Tongue (tissue), 1 donor: ENCODE measurements at regions not wholly inside any gene's neighbourhood (a gene's known extent, or its start where the extent isn't known, plus 50 kb on each side); places are given as distances from the start of the nearest gene placed in this dataset.
A peak's percentile ranks its signal among the peaks of the same experiment; 100 is the strongest.
"Not testable (repeated sequence)": the region's sequence is repeated elsewhere in the genome, so short reads cannot be mapped to it uniquely, and the experiment has no call there.

Source experiments
- DNase-seq: peaks from one replicate; pipeline ENCODE4 v3.0.0-alpha.2; 2015

- no peak for DNase-seq
These were observed 80.4 kb upstream of the MEF2A start for GRCh38 chr15:99485153-99485961.

- DNase-seq, result no peak
These were observed 79.8 kb upstream of the MEF2A start for GRCh38 chr15:99485992-99486370.

- DNase-seq, result peak; percentile 96
These were observed 79.1 kb upstream of the MEF2A start for GRCh38 chr15:99486371-99487336.

GRCh38 chr15:99487337-99487730 is 78.5 kb upstream of the MEF2A start:
- DNase-seq, result no peak

- DNase-seq, result no peak
These were observed 73.5 kb upstream of the MEF2A start for GRCh38 chr15:99492275-99492674.

- no peak for DNase-seq
These were observed 73.1 kb upstream of the MEF2A start for GRCh38 chr15:99492716-99493115.

DNA sequence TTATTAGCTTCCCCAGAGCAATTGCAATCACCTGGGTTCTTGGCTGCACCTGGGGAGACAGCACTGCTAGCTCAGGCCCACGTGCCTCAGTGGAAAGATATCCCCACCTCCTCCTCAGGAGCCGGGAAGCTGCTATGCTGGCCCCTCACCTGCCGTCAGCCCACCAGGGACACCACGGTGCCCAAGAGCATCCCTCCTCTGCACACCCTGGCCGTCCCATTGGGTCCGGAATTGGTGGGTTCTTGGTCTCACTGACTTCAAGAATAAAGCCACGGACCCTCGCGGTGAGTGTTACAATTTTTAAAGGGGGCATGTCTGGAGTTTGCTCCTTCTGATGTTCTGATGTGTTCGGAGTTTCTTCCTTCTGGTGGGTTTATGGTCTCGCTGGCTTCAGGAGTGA is 72.3 kb upstream of the MEF2A start:
- no peak for DNase-seq

GRCh38 chr15:99494536-99495233 is 71.1 kb upstream of the MEF2A start:
- not testable (repeated sequence) for DNase-seq

DNA sequence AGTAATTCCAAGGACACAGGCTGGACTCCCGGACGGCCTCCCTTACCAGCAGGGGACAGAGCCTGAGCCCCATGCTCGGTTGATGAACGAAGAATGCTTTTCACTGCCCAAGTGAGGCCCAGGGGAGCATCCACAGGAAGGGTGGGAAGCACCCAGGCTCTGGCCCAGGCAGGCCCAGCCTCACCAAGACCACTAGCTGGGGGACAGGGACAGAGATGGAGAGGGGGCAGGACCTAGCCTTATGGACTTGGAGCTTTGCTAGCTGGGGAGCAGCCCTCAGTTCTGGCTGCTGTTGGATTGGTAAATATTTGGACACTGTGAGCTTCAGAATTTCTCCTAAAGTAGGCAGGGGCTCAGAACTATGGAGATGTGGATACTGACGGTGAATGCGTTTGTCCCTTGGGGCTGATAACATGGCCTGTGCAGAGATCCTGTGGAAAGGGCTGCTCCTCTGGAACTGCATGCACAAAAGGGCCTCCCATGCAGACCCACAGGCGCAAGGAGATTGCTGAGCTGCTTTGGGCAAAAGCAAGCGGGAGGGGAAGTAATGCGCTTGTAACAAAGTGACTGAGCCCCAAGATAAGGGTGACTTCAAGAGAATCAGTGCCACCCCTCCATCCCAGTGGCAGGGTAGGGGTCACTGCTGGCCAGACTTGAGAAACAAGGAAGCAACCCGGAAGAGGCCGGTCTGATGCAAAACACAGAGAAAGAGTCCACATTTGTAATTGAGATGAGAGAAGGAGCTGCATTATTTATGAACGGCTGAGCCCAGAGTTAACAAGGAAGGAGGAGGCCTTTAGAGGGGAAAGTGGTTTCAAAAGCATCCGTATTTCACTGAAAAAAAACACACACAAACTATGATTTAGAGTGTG is 70.1 kb upstream of the MEF2A start:
- peak; percentile 27 for DNase-seq

DNA sequence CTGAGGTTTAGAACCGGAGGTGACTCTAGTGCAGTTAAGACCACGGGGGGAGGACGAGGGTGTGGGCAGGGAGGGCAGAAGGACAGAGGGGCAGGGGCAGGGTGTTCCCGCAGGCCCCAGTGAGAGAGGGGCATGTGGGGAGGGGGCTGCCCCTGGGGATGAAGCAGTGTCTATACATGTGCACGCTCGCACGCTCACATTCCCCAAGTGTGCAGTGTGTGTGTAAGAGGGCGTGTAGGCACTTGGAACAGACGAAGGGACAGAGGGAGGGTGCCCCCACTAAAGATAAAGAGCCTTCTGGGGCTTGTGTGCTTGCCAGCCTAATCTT is 69.5 kb upstream of the MEF2A start:
- no peak for DNase-seq

DNA sequence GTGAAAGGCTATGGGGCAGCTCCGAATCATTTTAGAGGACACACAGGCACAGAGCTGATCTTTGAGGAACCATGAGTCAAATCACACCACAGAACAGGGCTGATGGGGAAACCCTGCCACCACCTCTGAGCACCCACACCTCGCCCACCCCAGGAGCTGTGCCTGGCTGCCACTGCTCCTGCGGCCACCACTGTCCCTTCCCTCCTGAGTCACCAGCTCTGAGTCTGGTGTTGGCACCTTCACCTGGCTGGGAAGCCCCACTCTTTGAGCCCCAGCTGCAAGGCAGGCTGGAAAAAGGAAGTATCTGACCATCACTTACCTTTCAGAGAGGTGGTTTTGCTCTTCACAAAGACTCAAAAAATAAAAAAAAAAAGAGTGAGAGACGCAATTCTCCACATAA is 63.6 kb upstream of the MEF2A start:
- DNase-seq, result no peak

DNA sequence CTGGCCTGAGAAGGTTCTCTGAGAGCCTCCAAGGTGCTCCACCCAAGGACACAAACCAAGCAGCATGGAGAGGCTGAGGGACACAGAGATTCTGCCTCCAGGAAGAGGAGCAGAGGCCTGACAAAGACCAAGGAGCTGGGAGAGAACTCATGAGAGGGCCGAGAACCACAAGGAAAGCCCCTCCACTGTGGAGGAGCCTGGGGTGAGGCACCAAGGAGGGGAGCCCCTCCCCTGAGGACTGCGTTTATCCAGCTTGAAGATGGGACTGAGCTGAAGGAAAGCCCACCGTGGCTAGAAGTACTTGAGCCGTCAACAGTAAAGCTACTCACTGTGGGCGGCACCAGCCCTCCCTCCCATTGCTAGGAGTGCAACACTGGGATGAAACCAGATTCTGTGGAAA is 63.1 kb upstream of the MEF2A start:
- DNase-seq, result no peak

DNA sequence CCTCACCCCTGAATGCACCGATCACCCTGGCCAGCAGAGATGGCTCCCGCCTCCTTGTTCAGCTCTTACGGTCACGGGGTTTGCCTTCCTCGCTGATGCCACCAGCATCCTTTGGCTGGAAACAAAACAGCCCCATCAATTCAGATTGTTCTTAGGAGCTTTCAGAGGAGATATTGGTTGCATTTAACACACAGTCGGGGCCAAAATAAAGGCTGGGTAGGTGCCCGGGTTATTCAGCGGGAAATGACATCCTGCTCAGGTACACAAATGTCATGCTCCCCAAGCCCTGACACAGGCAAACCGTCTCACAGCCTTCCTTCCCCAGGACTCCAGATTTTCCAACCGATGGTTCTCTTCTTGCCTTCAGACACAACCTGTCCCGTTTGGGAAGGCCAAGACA is 62.4 kb upstream of the MEF2A start:
- no peak for DNase-seq

GRCh38 chr15:99504071-99504822 is 61.5 kb upstream of the MEF2A start:
- no peak for DNase-seq

DNA sequence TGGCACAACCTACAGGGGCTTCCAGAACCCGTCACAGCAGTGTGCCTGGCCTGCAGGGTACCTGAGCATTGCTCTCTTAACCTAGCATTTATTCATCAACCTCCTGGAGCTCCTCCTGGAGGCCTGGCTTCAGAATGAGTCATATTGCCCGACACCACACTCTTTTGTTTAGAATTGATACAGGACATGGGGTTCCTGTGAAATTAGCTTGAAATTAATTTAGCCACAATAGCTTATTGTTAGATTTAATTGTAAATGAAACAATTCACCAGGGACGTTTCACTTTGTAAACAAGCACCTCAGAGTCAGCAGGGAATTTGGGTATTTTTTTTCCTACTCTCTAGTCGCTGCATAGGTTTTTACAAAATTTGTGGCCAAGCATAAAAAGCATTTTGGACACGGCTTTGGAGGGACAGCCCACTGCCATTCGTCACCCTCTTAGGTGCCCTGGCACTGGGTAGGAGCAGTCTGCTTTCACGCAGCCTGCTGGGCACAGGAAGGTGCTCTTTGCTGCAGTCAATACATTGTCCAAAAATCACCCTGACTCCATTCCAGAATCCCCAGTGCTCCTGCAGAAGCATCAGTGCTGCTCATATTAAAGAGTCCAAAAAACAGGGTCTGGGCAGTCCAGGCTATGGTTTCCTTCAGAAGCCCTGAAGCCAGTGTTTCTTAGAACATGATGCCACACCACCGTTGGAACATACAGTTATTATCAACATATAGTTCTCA is 60.8 kb upstream of the MEF2A start:
- DNase-seq, result no peak

DNA sequence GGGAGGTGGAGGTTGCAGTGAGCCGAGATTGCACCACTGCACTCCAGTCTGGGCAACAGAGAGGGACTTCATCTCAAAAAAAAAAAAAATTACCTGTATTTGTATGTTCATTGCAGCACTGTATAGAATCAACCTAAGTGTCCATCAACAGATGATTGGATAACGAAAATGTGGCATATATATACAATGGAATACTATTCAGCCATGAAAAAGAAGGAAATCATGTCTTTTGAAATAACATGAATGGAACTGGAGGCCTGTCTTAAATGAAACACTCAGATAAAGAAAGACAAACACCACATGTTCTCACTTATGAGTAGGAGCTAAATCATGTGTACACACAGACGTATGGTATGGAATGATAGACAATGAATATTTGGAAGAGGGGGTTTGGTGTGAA is 59.4 kb upstream of the MEF2A start:
- no peak for DNase-seq

- no peak for DNase-seq
These were observed 58.7 kb upstream of the MEF2A start for GRCh38 chr15:99507016-99507503.

GRCh38 chr15:99507504-99508310 is 58.1 kb upstream of the MEF2A start:
- peak; percentile 85 for DNase-seq

DNA sequence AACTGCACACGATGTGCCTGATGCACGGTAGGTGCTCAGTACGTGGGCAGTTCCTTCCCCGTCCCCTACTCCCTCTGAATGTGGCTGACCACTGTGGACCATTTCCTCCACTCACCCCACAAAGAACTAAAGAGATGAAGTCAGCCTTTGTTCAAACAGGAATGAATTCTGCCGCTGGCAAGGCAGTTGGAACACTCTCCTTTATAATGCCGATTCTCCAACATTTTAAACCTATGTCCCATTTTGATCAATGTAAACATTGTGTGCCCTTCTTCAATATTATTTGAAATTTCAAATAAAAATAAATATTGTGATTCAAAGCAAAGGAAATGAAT is 57.5 kb upstream of the MEF2A start:
- DNase-seq, result no peak

- DNase-seq, result no peak
These were observed 56.9 kb upstream of the MEF2A start for GRCh38 chr15:99508852-99509251.
